ENCODE measurements at regions not wholly inside any gene's neighbourhood (a gene's known extent, or its start where the extent isn't known, plus 50 kb on each side); places are given as distances from the start of the nearest gene placed in this dataset.

GRCh38 chr12:114240288-114240687, 165.7 kb downstream of the TBX5 start:
- Histone ChIP-seq H3K9me3 (ENCODE audit: low read length) (no peaks in the 10 kb centered on the region), H2AFZ (ENCODE audit: low read depth, low read length) (no peak overlapping the region), H3K4me3 (ENCODE audit: low read length) (no peak overlapping the region), H3K27me3 (ENCODE audit: insufficient read depth, low read length) (no peaks in the 10 kb centered on the region), H3K4me1 (ENCODE audit: insufficient read depth, low read length) (no peaks in the 10 kb centered on the region), H3K36me3 (ENCODE audit: insufficient read depth, low read length) (no peaks in the 10 kb centered on the region)

- Histone ChIP-seq H3K4me1 (ENCODE audit: insufficient read depth, low read length) (no peaks in the 10 kb centered on the region), H2AFZ (ENCODE audit: low read depth, low read length) (no peak overlapping the region), H3K9me3 (ENCODE audit: low read length) (no peaks in the 10 kb centered on the region), H3K27me3 (ENCODE audit: insufficient read depth, low read length) (no peaks in the 10 kb centered on the region), H3K4me3 (ENCODE audit: low read length) (no peak overlapping the region), H3K36me3 (ENCODE audit: insufficient read depth, low read length) (no peaks in the 10 kb centered on the region)
Observed at GRCh38 chr12:114238808-114239207, 167.1 kb downstream of the TBX5 start.

GRCh38 chr12:114237230-114237629, 168.7 kb downstream of the TBX5 start:
- Histone ChIP-seq H2AFZ (ENCODE audit: low read depth, low read length) (no peak overlapping the region), H3K27me3 (ENCODE audit: insufficient read depth, low read length) (no peaks in the 10 kb centered on the region), H3K4me1 (ENCODE audit: insufficient read depth, low read length) (no peaks in the 10 kb centered on the region), H3K4me3 (ENCODE audit: low read length) (no peak overlapping the region), H3K9me3 (ENCODE audit: low read length) (no peaks in the 10 kb centered on the region), H3K36me3 (ENCODE audit: insufficient read depth, low read length) (no peaks in the 10 kb centered on the region)

- H2AFZ ChIP-seq (ENCODE audit: low read depth, low read length) = no peak overlapping the region
- H3K4me1 ChIP-seq (ENCODE audit: insufficient read depth, low read length) = no peaks in the 10 kb centered on the region
- H3K9me3 ChIP-seq (ENCODE audit: low read length) = no peaks in the 10 kb centered on the region
- no peaks in the 10 kb centered on the region for H3K36me3 ChIP-seq (ENCODE audit: insufficient read depth, low read length)
- H3K4me3 ChIP-seq (ENCODE audit: low read length) = no peak overlapping the region
- no peaks in the 10 kb centered on the region for H3K27me3 ChIP-seq (ENCODE audit: insufficient read depth, low read length)
Observed at GRCh38 chr12:114232187-114232586, 173.8 kb downstream of the TBX5 start.

GRCh38 chr12:114229150-114229549, 176.8 kb downstream of the TBX5 start:
- H3K4me3 ChIP-seq (ENCODE audit: low read length) = no peak overlapping the region
- H3K27me3 ChIP-seq (ENCODE audit: insufficient read depth, low read length) = peaks cover 2% of the 10 kb centered on the region
- no peaks in the 10 kb centered on the region for H3K36me3 ChIP-seq (ENCODE audit: insufficient read depth, low read length)
- H2AFZ ChIP-seq (ENCODE audit: low read depth, low read length) = no peak overlapping the region
- H3K9me3 ChIP-seq (ENCODE audit: low read length) = no peaks in the 10 kb centered on the region
- no peaks in the 10 kb centered on the region for H3K4me1 ChIP-seq (ENCODE audit: insufficient read depth, low read length)

- H3K4me1 ChIP-seq (ENCODE audit: insufficient read depth, low read length) = no peaks in the 10 kb centered on the region
- no peak overlapping the region for H2AFZ ChIP-seq (ENCODE audit: low read depth, low read length)
- H3K4me3 ChIP-seq (ENCODE audit: low read length) = no peak overlapping the region
- no peaks in the 10 kb centered on the region for H3K36me3 ChIP-seq (ENCODE audit: insufficient read depth, low read length)
- peaks cover 2% of the 10 kb centered on the region for H3K27me3 ChIP-seq (ENCODE audit: insufficient read depth, low read length)
- H3K9me3 ChIP-seq (ENCODE audit: low read length) = no peaks in the 10 kb centered on the region
Observed at GRCh38 chr12:114226241-114226928, 179.6 kb downstream of the TBX5 start.

- Histone ChIP-seq H2AFZ (ENCODE audit: low read depth, low read length) (no peak overlapping the region), H3K27me3 (ENCODE audit: insufficient read depth, low read length) (peaks cover 2% of the 10 kb centered on the region), H3K9me3 (ENCODE audit: low read length) (no peaks in the 10 kb centered on the region), H3K4me1 (ENCODE audit: insufficient read depth, low read length) (no peaks in the 10 kb centered on the region), H3K36me3 (ENCODE audit: insufficient read depth, low read length) (no peaks in the 10 kb centered on the region), H3K4me3 (ENCODE audit: low read length) (no peak overlapping the region)
Observed at GRCh38 chr12:114221957-114222630, 183.8 kb downstream of the TBX5 start.

- Histone ChIP-seq H3K9me3 (ENCODE audit: low read length) (no peaks in the 10 kb centered on the region), H3K4me3 (ENCODE audit: low read length) (no peak overlapping the region), H3K4me1 (ENCODE audit: insufficient read depth, low read length) (no peaks in the 10 kb centered on the region), H2AFZ (ENCODE audit: low read depth, low read length) (no peak overlapping the region), H3K27me3 (ENCODE audit: insufficient read depth, low read length) (peaks cover 2% of the 10 kb centered on the region), H3K36me3 (ENCODE audit: insufficient read depth, low read length) (no peaks in the 10 kb centered on the region)
Observed at GRCh38 chr12:114221136-114221833, 184.7 kb downstream of the TBX5 start.

- no peaks in the 10 kb centered on the region for H3K27me3 ChIP-seq (ENCODE audit: insufficient read depth, low read length)
- H3K36me3 ChIP-seq (ENCODE audit: insufficient read depth, low read length) = no peaks in the 10 kb centered on the region
- H3K4me1 ChIP-seq (ENCODE audit: insufficient read depth, low read length) = no peaks in the 10 kb centered on the region
- H3K9me3 ChIP-seq (ENCODE audit: low read length) = no peaks in the 10 kb centered on the region
- no peak overlapping the region for H2AFZ ChIP-seq (ENCODE audit: low read depth, low read length)
- no peak overlapping the region for H3K4me3 ChIP-seq (ENCODE audit: low read length)
Observed at GRCh38 chr12:114220311-114220710, 185.6 kb downstream of the TBX5 start.

GRCh38 chr12:114218136-114218535, 187.8 kb downstream of the TBX5 start:
- no peaks in the 10 kb centered on the region for H3K9me3 ChIP-seq (ENCODE audit: low read length)
- no peaks in the 10 kb centered on the region for H3K27me3 ChIP-seq (ENCODE audit: insufficient read depth, low read length)
- H3K4me1 ChIP-seq (ENCODE audit: insufficient read depth, low read length) = no peaks in the 10 kb centered on the region
- no peak overlapping the region for H2AFZ ChIP-seq (ENCODE audit: low read depth, low read length)
- no peaks in the 10 kb centered on the region for H3K36me3 ChIP-seq (ENCODE audit: insufficient read depth, low read length)
- H3K4me3 ChIP-seq (ENCODE audit: low read length) = no peak overlapping the region

- Histone ChIP-seq H3K36me3 (ENCODE audit: insufficient read depth, low read length) (no peaks in the 10 kb centered on the region), H2AFZ (ENCODE audit: low read depth, low read length) (no peak overlapping the region), H3K27me3 (ENCODE audit: insufficient read depth, low read length) (no peaks in the 10 kb centered on the region), H3K4me1 (ENCODE audit: insufficient read depth, low read length) (no peaks in the 10 kb centered on the region), H3K9me3 (ENCODE audit: low read length) (no peaks in the 10 kb centered on the region), H3K4me3 (ENCODE audit: low read length) (no peak overlapping the region)
Observed at GRCh38 chr12:114215746-114216145, 190.2 kb downstream of the TBX5 start.

- no peaks in the 10 kb centered on the region for H3K4me1 ChIP-seq (ENCODE audit: insufficient read depth, low read length)
- H3K4me3 ChIP-seq (ENCODE audit: low read length) = no peak overlapping the region
- H2AFZ ChIP-seq (ENCODE audit: low read depth, low read length) = no peak overlapping the region
- H3K36me3 ChIP-seq (ENCODE audit: insufficient read depth, low read length) = no peaks in the 10 kb centered on the region
- H3K9me3 ChIP-seq (ENCODE audit: low read length) = no peaks in the 10 kb centered on the region
- H3K27me3 ChIP-seq (ENCODE audit: insufficient read depth, low read length) = no peaks in the 10 kb centered on the region
Observed at GRCh38 chr12:114213055-114213581, 192.8 kb downstream of the TBX5 start.

- Histone ChIP-seq H3K9me3 (ENCODE audit: low read length) (no peaks in the 10 kb centered on the region), H3K4me3 (ENCODE audit: low read length) (no peak overlapping the region), H3K36me3 (ENCODE audit: insufficient read depth, low read length) (no peaks in the 10 kb centered on the region), H2AFZ (ENCODE audit: low read depth, low read length) (no peak overlapping the region), H3K4me1 (ENCODE audit: insufficient read depth, low read length) (no peaks in the 10 kb centered on the region), H3K27me3 (ENCODE audit: insufficient read depth, low read length) (no peaks in the 10 kb centered on the region)
Observed at GRCh38 chr12:114209861-114210260, 196.1 kb downstream of the TBX5 start.

Measured in neuron (in vitro differentiated cells).